ENCODE measurements at regions not wholly inside any gene's neighbourhood (a gene's known extent, or its start where the extent isn't known, plus 50 kb on each side); places are given as distances from the start of the nearest gene placed in this dataset.

DNA sequence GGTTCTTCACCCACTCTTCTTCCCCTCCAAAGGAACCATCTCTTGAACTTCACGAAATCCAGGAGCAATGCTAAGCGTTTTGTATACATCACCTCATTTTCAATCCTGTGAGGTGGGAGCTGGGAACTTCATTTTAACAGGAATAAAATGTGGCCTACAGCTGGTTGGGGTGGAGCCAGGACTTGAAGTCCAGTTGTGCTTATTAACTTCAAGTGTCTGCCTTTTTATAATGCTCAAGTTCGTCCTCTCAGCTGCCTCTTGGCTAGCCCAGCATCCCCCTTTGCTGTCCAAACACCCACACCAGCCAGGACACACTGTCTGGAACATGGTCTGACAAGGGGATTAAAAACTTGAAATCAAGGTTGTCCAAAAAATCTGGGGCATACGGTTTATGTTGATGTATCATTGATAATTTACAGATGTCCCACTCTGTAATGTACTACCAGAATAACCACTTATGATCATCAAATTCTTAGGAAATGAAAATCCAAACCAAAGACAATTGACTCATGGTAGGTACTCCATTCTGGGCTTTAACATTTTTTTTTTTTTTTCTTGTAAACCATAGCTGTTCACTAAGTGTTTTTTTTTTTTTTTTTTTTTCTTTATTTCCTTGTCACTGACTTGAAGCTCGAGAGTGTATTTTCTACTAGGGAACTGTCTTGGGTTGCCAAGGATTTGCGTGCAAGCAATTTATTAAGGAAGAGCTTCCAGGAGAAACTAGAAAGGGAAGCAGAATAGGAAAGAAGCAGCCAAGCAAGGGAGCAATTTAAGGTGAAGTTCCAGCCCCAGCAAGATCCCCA is 252.3 kb downstream of the EFCAB11 start:
- no peaks in the 10 kb centered on the region for H3K36me3 ChIP-seq (ENCODE audit: low read length)
- peak overlapping the region; percentile 44 for H3K4me3 ChIP-seq (ENCODE audit: insufficient read depth, low read length, poor library complexity, severe bottlenecking)
- no peak for TF ChIP-seq CTCF (IDR thresholded peaks at IDR 0.05; ENCODE audit: insufficient read depth, low read length, poor library complexity, severe bottlenecking)
- no peak for TF ChIP-seq EZH2phosphoT487 (conservative IDR thresholded peaks at IDR 0.05; ENCODE audit: low read length)
- H2AFZ ChIP-seq (ENCODE audit: low read depth, low read length, severe bottlenecking) = peak overlapping the region; percentile 80
- no peaks in the 10 kb centered on the region for H3K9me2 ChIP-seq (replicated peaks; ENCODE audit: insufficient read depth, low read length)
- H4K20me1 ChIP-seq (ENCODE audit: low read depth, low read length) = no peaks in the 10 kb centered on the region
- peaks cover 5% of the 10 kb centered on the region; the same call in 1 of the 2 replicates for H3F3A ChIP-seq (ENCODE audit: insufficient read depth)
- no peaks in the 10 kb centered on the region for H3K27me3 ChIP-seq (ENCODE audit: low read length)
- no peaks in the 10 kb centered on the region for H3K9me3 ChIP-seq (ENCODE audit: insufficient read depth, low read length)
- peak overlapping the region; percentile 27; the same call in 1 of the 2 replicates for H3K9ac ChIP-seq (ENCODE audit: low read length)
- no peak overlapping the region for H3K27ac ChIP-seq (ENCODE audit: low read depth, low read length)
- H3K79me2 ChIP-seq (ENCODE audit: insufficient read depth, low read length) = no peaks in the 10 kb centered on the region
- H3K4me2 ChIP-seq (ENCODE audit: low read depth, low read length, poor library complexity, severe bottlenecking) = peak overlapping the region; percentile 58

DNA sequence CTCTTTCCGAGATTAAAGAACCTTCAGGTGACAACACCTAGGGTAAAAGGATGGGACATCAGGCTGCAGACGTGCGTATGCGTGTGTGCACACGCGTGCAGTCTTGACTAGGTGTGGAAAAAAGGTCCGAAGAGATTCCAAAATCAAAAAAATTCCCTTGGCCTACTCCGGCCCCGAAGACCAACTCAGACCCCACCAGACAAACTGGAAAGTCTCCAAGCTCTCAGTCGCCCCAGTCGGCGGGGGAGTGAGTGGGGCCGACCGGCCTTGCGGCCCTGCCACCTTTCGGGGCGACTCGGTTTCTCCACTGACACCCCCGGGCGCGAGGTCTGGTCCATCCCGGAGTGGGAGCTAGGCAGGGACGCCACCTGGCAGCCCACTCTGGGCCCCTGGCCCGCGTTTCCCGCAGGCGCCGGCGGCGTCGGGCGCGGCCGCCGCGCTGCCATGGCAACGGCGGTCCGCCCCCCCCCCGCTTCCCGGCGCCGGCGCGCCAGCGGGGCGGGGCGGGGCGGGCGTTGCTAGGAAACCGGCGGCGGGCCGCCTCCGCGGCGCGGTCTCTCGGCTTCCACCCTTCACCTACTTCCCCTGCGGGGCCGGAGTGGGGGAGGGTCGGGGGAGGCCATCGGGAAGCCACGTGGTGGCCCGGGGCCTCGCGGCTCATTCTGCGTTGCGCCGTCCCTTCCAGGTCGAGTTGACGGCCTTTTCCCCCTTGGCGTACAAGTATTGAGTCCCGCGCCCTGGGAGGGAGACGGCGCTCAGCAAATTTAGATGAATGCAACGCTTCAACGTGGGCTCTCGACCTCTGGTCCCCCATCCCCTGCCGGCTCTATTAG is 253.1 kb downstream of the EFCAB11 start:
- peaks cover 5% of the 10 kb centered on the region; the same call in 1 of the 2 replicates for H3F3A ChIP-seq (ENCODE audit: insufficient read depth)
- H4K20me1 ChIP-seq (ENCODE audit: low read depth, low read length) = no peaks in the 10 kb centered on the region
- H3K9me2 ChIP-seq (replicated peaks; ENCODE audit: insufficient read depth, low read length) = no peaks in the 10 kb centered on the region
- H3K36me3 ChIP-seq (ENCODE audit: low read length) = no peaks in the 10 kb centered on the region
- H3K9ac ChIP-seq (ENCODE audit: low read length) = peak overlapping the region; percentile 27; the same call in 1 of the 2 replicates
- H3K4me2 ChIP-seq (ENCODE audit: low read depth, low read length, poor library complexity, severe bottlenecking) = peak overlapping the region; percentile 58
- peak overlapping the region; percentile 52 for H3K4me3 ChIP-seq (ENCODE audit: insufficient read depth, low read length, poor library complexity, severe bottlenecking)
- no peak overlapping the region for H3K27ac ChIP-seq (ENCODE audit: low read depth, low read length)
- no peaks in the 10 kb centered on the region for H3K79me2 ChIP-seq (ENCODE audit: insufficient read depth, low read length)
- H3K9me3 ChIP-seq (ENCODE audit: insufficient read depth, low read length) = no peaks in the 10 kb centered on the region
- H2AFZ ChIP-seq (ENCODE audit: low read depth, low read length, severe bottlenecking) = peak overlapping the region; percentile 80
- TF ChIP-seq EZH2phosphoT487 (conservative IDR thresholded peaks at IDR 0.05; ENCODE audit: low read length) = no peak
- no peak for TF ChIP-seq CTCF (IDR thresholded peaks at IDR 0.05; ENCODE audit: insufficient read depth, low read length, poor library complexity, severe bottlenecking)
- H3K27me3 ChIP-seq (ENCODE audit: low read length) = no peaks in the 10 kb centered on the region

DNA sequence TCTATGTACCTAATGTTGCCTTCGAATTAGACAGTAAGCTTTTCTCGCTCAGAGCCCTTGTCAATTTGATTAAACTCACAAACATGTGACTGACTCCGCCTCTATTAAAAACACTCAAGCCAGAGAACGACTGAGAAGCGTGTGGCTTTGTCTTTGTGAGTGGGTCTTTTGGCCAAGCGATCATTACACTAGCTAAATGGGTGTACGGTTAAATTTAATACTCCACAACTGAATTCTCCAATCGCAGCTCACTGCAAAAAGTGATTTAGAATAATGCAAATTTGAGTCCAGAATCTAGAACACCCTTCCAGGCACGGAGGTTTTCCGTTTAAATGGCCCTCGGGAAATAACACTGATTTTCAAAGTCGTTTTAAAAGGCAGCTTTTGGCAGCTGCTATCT is 253.7 kb downstream of the EFCAB11 start:
- no peaks in the 10 kb centered on the region for H4K20me1 ChIP-seq (ENCODE audit: low read depth, low read length)
- H3K4me2 ChIP-seq (ENCODE audit: low read depth, low read length, poor library complexity, severe bottlenecking) = peak overlapping the region; percentile 58
- H3K36me3 ChIP-seq (ENCODE audit: low read length) = no peaks in the 10 kb centered on the region
- H3F3A ChIP-seq (ENCODE audit: insufficient read depth) = peaks cover 5% of the 10 kb centered on the region; the same call in 1 of the 2 replicates
- no peak overlapping the region for H3K9ac ChIP-seq (ENCODE audit: low read length)
- no peak overlapping the region for H2AFZ ChIP-seq (ENCODE audit: low read depth, low read length, severe bottlenecking)
- no peaks in the 10 kb centered on the region for H3K9me3 ChIP-seq (ENCODE audit: insufficient read depth, low read length)
- no peaks in the 10 kb centered on the region for H3K27me3 ChIP-seq (ENCODE audit: low read length)
- TF ChIP-seq EZH2phosphoT487 (conservative IDR thresholded peaks at IDR 0.05; ENCODE audit: low read length) = no peak
- no peak for TF ChIP-seq CTCF (IDR thresholded peaks at IDR 0.05; ENCODE audit: insufficient read depth, low read length, poor library complexity, severe bottlenecking)
- no peak overlapping the region for H3K27ac ChIP-seq (ENCODE audit: low read depth, low read length)
- no peak overlapping the region for H3K4me3 ChIP-seq (ENCODE audit: insufficient read depth, low read length, poor library complexity, severe bottlenecking)
- no peaks in the 10 kb centered on the region for H3K79me2 ChIP-seq (ENCODE audit: insufficient read depth, low read length)
- no peaks in the 10 kb centered on the region for H3K9me2 ChIP-seq (replicated peaks; ENCODE audit: insufficient read depth, low read length)

All from SU-DHL-6 (cell line).